Osteoblast (primary cell): ENCODE measurements at regions not wholly inside any gene's neighbourhood (a gene's known extent, or its start where the extent isn't known, plus 50 kb on each side); places are given as distances from the start of the nearest gene placed in this dataset.

Source experiments
- DNase-seq: peaks from one replicate; pipeline ENCODE4 v3.0.0; 2011; ENCODE audit warnings: low spot score, mixed read lengths; ENCODE audit not compliant: insufficient read length; ENCODE audit errors: missing footprints
- H2AFZ ChIP-seq: 2 replicates; pipeline ENCODE4 v1.6.0; 2011; ENCODE audit warnings: mild to moderate bottlenecking, low read length
- H3K27ac ChIP-seq: 2 replicates; pipeline ENCODE4 v1.5.1; 2011; ENCODE audit warnings: mild to moderate bottlenecking, low read depth, low read length, moderate library complexity
- H3K27me3 ChIP-seq: 2 replicates; pipeline ENCODE4 v1.6.0; 2012; ENCODE audit warnings: mild to moderate bottlenecking, control low read depth, inconsistent platforms, low read length, moderate library complexity; ENCODE audit not compliant: insufficient read depth
- H3K36me3 ChIP-seq: 2 replicates; pipeline ENCODE4 v1.5.1; 2011; ENCODE audit warnings: mild to moderate bottlenecking, low read length, control low read depth, moderate library complexity; ENCODE audit not compliant: insufficient read depth
- H3K4me1 ChIP-seq: 2 replicates; pipeline ENCODE4 v1.5.1; 2011; ENCODE audit warnings: mild to moderate bottlenecking, low read length, control low read depth, moderate library complexity; ENCODE audit not compliant: insufficient read depth
- H3K4me2 ChIP-seq: 2 replicates; pipeline ENCODE4 v1.6.0; 2011; ENCODE audit warnings: mild to moderate bottlenecking, low read length; ENCODE audit not compliant: insufficient read depth
- H3K4me3 ChIP-seq: fragments of 200-600 bp; sonication (generic); 3 replicates; pipeline ENCODE4 v1.5.1; 2012; ENCODE audit warnings: mild to moderate bottlenecking, low read length, inconsistent platforms; ENCODE audit not compliant: insufficient read depth
- H3K79me2 ChIP-seq: 2 replicates; pipeline ENCODE4 v1.6.0; 2012; ENCODE audit warnings: mild to moderate bottlenecking, low read length, control low read depth, inconsistent platforms; ENCODE audit not compliant: insufficient read depth
- H3K9me3 ChIP-seq: 2 replicates; pipeline ENCODE4 v1.5.1; 2011; ENCODE audit warnings: low read depth, low read length, control low read depth
- H4K20me1 ChIP-seq: 2 replicates; pipeline ENCODE4 v1.6.0; 2012; ENCODE audit warnings: mild to moderate bottlenecking, low read length, control low read depth; ENCODE audit not compliant: insufficient read depth
- TF ChIP-seq, protein P1 (sequence below): IDR thresholded peaks from 2 replicates; pipeline ENCODE4 v1.5.1; 2011; ENCODE audit warnings: mild to moderate bottlenecking, low read depth, low read length, moderate library complexity; ENCODE audit errors: extremely low read depth

- TF ChIP-seq, protein P1, sequence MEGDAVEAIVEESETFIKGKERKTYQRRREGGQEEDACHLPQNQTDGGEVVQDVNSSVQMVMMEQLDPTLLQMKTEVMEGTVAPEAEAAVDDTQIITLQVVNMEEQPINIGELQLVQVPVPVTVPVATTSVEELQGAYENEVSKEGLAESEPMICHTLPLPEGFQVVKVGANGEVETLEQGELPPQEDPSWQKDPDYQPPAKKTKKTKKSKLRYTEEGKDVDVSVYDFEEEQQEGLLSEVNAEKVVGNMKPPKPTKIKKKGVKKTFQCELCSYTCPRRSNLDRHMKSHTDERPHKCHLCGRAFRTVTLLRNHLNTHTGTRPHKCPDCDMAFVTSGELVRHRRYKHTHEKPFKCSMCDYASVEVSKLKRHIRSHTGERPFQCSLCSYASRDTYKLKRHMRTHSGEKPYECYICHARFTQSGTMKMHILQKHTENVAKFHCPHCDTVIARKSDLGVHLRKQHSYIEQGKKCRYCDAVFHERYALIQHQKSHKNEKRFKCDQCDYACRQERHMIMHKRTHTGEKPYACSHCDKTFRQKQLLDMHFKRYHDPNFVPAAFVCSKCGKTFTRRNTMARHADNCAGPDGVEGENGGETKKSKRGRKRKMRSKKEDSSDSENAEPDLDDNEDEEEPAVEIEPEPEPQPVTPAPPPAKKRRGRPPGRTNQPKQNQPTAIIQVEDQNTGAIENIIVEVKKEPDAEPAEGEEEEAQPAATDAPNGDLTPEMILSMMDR, result no peak
- H3K79me2 ChIP-seq, result no peaks in the 10 kb centered on the region
Measured at GRCh38 chr3:84039099-84039498, 919.7 kb upstream of the CADM2 start.

GRCh38 chr3:84042399-84043106, 916.2 kb upstream of the CADM2 start:
- Histone ChIP-seq H3K36me3 (no peaks in the 10 kb centered on the region), H3K79me2 (no peaks in the 10 kb centered on the region), H3K4me2 (no peak overlapping the region), H3K4me1 (no peaks in the 10 kb centered on the region), H3K4me3 (no peak overlapping the region), H3K27ac (no peak overlapping the region), H3K27me3 (no peaks in the 10 kb centered on the region), H3K9me3 (peaks cover 2% of the 10 kb centered on the region), H2AFZ (no peak overlapping the region), H4K20me1 (no peaks in the 10 kb centered on the region)
- TF ChIP-seq, protein P1, result no peak
- peak; percentile 13 for DNase-seq

More at GRCh38 chr3:84039099-84039498, 919.7 kb upstream of the CADM2 start:
- Histone ChIP-seq H3K27ac (no peak overlapping the region), H3K4me2 (no peak overlapping the region), H3K4me1 (no peaks in the 10 kb centered on the region), H3K36me3 (no peaks in the 10 kb centered on the region), H3K27me3 (no peaks in the 10 kb centered on the region), H3K9me3 (no peaks in the 10 kb centered on the region), H3K4me3 (no peak overlapping the region), H2AFZ (no peak overlapping the region), H4K20me1 (no peaks in the 10 kb centered on the region)
- DNase-seq, result no peak

GRCh38 chr3:84066915-84067314, 891.9 kb upstream of the CADM2 start:
- Histone ChIP-seq H3K27ac (no peak overlapping the region), H3K36me3 (no peaks in the 10 kb centered on the region), H3K79me2 (no peaks in the 10 kb centered on the region), H3K4me1 (no peaks in the 10 kb centered on the region), H3K9me3 (no peaks in the 10 kb centered on the region), H3K4me3 (no peak overlapping the region), H4K20me1 (no peaks in the 10 kb centered on the region), H3K27me3 (no peaks in the 10 kb centered on the region), H3K4me2 (no peak overlapping the region), H2AFZ (no peak overlapping the region)
- no peak for DNase-seq
- TF ChIP-seq, protein P1, result no peak

DNA sequence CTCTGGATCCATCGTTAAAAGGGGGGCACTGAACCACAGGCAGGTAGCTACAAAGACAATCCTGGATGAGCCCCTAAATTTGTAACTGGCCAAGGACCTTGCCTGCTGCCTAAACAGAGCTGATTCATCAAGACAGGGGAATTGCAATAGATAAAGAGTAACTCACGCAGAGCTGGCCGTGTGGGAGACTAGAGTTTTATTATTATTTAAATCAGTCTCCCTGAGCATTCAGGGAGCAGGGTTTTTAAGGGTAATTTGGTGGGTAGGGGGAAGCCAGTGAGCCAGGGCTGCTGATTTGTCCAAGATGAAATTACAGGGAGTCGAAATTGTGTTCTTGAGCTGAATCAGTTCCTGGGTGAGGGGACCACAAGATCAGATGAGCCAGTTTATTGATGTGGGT, 885.1 kb upstream of the CADM2 start:
- Histone ChIP-seq H3K36me3 (no peaks in the 10 kb centered on the region), H3K4me2 (no peak overlapping the region), H3K4me3 (no peak overlapping the region), H4K20me1 (no peaks in the 10 kb centered on the region), H3K27me3 (no peaks in the 10 kb centered on the region), H2AFZ (no peak overlapping the region), H3K79me2 (no peaks in the 10 kb centered on the region), H3K9me3 (no peaks in the 10 kb centered on the region), H3K27ac (no peak overlapping the region), H3K4me1 (no peaks in the 10 kb centered on the region)
- TF ChIP-seq, protein P1, result no peak
- DNase-seq, result no peak
